Psoas muscle (tissue), 7 donors: ENCODE measurements at regions not wholly inside any gene's neighbourhood (a gene's known extent, or its start where the extent isn't known, plus 50 kb on each side); places are given as distances from the start of the nearest gene placed in this dataset.
"Not testable (repeated sequence)": the region's sequence is repeated elsewhere in the genome, so short reads cannot be mapped to it uniquely, and the experiment has no call there.

ENCODE experiments used
- ATAC-seq, 4 donors: fragments of 200-7000 bp; cut with Tn5 transposase; one replicate each; pipeline ENCODE4 v1.9.1; 2020; ENCODE audit warnings: moderate library complexity in 3 of 4, mild to moderate bottlenecking in 2 of 4
- DNase-seq, 2 donors: peaks; one replicate each; pipeline ENCODE4 v3.0.0-alpha.2; 2020
- H3K27ac ChIP-seq: fragments of 200-600 bp; one replicate; pipeline ENCODE4 v1.8.0; 2022
- H3K27me3 ChIP-seq, 3 donors: fragments of 200-600 bp in 1 of 3; one replicate each; pipeline versions ENCODE4 v1.6.1 to v1.8.0; 2013 to 2022; ENCODE audit warnings: low read length in 2 of 3, mild to moderate bottlenecking in 2 of 3, moderate library complexity in 1 of 3; ENCODE audit not compliant: insufficient read depth in 3 of 3
- H3K36me3 ChIP-seq, 2 donors: fragments of 200-600 bp in 1 of 2; one replicate each; pipeline versions ENCODE4 v1.6.1 to v1.8.0; 2013 to 2022; ENCODE audit warnings: low read depth in 1 of 2, mild to moderate bottlenecking in 1 of 2, moderate library complexity in 1 of 2; ENCODE audit not compliant: insufficient read depth in 1 of 2
- H3K4me1 ChIP-seq: fragments of 200-600 bp; one replicate; pipeline ENCODE4 v1.8.0; 2022
- H3K4me3 ChIP-seq: fragments of 200-600 bp; one replicate; pipeline ENCODE4 v1.8.0; 2022; ENCODE audit warnings: mild to moderate bottlenecking
- H3K9me3 ChIP-seq: fragments of 200-600 bp; one replicate; pipeline ENCODE4 v1.8.0; 2022
- WGBS, 3 donors: extraction: QIAGEN DNeasy Blood & Tissue Kit; methylation state at CpG; one replicate each; pipeline versions ENCODE4 v1.1.6 to v1.1.7; 2013; 5-methylcytosine and 5-hydroxymethylcytosine counted together
- intact Hi-C, 2 donors: fragments of 100-400 bp; cut with DNase I; formaldehyde crosslinking; loops; one replicate each; pipeline versions ENCODE4 v1.11.0 to v1.14.2; 2022
- donor health status: healthy with polysubstance abuse.
- donor health status: DM: no; HTN: no; CAD: no; lungs with moderate emphysema.
- donor health status: Bipolar disorder and iron deficiency.
- donor health status: healthy.
- donor health status: DM: yes; HTN: yes; CAD: no.
- donor health status: DM: no; HTN: no; CAD: no.
- donor health status: DM: yes; HTN: yes; CAD: no.

DNA sequence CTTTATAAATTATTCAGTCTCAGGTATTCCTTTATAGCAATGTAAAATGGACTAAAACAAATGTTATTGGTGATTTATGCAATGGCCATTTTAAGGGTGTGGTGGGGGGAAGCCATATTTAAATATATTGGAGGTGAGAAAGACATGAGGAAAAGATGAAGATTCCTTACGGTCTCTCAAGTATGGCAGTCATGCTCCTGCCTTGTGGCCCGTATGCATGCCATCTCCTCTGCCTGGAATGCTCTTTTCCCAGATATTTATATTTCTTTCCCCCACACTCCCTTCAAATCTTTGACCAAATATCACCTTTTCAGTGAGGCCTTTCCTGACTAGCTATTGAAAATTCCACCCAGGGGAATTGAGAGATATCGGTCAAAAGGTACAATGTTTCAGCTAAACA, 206.0 kb downstream of the POTEM start:
- H3K4me3 ChIP-seq, H3K27me3 ChIP-seq, H3K36me3 ChIP-seq, intact Hi-C loops, H3K4me1 ChIP-seq, H3K9me3 ChIP-seq, DNase-seq, H3K27ac ChIP-seq, ATAC-seq: not testable (repeated sequence)
- whole genome bisulfite sequencing, 3 donors = 80 to 85% (median 84%) methylated on average over 2 of the region's 3 CpGs

DNA sequence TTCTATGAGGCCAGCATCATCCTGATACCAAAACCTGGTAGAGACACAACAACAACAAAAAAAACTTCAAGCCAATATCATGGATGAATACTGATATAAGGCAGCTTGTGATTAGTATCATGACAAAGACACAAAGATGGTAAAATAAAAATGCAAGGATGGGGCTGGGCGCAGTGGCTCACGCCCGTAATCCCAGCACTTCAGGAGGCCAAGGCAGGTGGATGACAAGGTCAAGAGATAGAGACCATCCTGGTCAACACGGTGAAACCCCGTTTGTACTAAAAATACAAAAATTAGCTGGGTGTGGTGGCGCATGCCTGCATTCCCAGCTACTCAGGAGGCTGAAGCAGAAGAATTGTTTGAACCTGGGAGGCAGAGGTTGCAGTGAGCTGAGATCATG, 210.2 kb downstream of the POTEM start:
- H3K9me3 ChIP-seq, intact Hi-C loops, H3K36me3 ChIP-seq, DNase-seq, H3K27ac ChIP-seq, H3K4me3 ChIP-seq, H3K4me1 ChIP-seq, H3K27me3 ChIP-seq, ATAC-seq: not testable (repeated sequence)
- 42 to 82% (median 59%) methylated on average over 4 of the region's 6 CpGs for WGBS, 3 donors

DNA sequence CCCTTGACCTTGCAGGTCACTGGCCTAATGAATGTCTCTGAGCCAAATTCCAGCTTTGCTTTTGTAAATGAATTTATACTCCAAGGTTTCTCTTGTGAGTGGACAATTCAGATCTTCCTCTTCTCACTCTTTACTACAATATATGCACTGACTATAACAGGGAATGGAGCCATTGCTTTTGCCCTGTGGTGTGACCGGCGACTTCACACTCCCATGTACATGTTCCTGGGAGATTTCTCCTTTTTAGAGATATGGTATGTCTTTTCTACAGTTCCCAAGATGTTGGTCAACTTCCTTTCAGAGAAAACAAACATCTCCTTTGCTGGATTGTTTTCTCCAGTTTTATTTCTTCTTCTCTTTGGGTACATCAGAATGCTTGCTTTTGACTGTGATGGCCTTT, 213.1 kb downstream of the POTEM start:
- H3K36me3 ChIP-seq, H3K27me3 ChIP-seq, intact Hi-C loops, H3K9me3 ChIP-seq, ATAC-seq, H3K4me1 ChIP-seq, H3K27ac ChIP-seq, DNase-seq, H3K4me3 ChIP-seq: not testable (repeated sequence)
- 69 to 73% (median 71%) methylated on average over 2 of the region's 2 CpGs for WGBS, 3 donors

DNA sequence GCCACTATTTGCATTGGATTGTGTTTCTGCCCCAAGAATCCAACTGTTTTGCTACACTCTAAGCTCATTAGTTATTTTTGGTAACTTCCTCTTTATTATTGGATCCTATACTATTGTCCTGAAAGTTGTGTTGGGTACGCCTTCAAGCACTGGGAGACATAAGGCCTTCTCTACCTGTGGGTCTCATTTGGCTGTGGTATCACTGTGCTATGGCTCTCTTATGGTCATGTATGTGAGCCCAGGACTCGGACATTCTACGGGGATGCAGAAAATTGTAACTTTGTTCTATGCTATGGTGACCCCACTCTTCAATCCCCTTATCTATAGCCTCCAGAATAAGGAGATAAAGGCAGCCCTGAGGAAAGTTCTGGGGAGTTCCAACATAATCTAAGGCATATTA, 213.6 kb downstream of the POTEM start:
- H3K36me3 ChIP-seq, ATAC-seq, intact Hi-C loops, H3K27me3 ChIP-seq, DNase-seq, H3K4me3 ChIP-seq, H3K27ac ChIP-seq, H3K9me3 ChIP-seq, H3K4me1 ChIP-seq: not testable (repeated sequence)
- 35 to 52% (median 36%) methylated on average over 3 of the region's 3 CpGs for WGBS, 3 donors

DNA sequence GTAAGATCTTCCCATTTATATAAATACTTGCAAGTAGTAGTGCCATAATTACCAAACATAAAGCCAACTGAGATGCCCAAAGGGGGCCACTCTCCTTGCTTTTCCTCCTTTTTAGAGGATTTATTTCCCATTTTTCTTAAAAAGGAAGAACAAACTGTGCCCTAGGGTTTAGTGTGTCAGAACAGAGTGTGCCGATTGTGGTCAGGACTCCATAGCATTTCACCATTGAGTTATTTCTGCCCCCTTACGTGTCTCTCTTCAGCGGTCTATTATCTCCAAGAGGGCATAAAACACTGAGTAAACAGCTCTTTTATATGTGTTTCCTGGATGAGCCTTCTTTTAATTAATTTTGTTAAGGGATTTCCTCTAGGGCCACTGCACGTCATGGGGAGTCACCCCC, 227.9 kb downstream of the POTEM start:
- WGBS, 3 donors = 63 to 83% (median 76%) methylated on average over 3 of the region's 4 CpGs
- H3K4me1 ChIP-seq, intact Hi-C loops, DNase-seq, ATAC-seq, H3K4me3 ChIP-seq, H3K36me3 ChIP-seq, H3K9me3 ChIP-seq, H3K27ac ChIP-seq, H3K27me3 ChIP-seq: not testable (repeated sequence)

DNA sequence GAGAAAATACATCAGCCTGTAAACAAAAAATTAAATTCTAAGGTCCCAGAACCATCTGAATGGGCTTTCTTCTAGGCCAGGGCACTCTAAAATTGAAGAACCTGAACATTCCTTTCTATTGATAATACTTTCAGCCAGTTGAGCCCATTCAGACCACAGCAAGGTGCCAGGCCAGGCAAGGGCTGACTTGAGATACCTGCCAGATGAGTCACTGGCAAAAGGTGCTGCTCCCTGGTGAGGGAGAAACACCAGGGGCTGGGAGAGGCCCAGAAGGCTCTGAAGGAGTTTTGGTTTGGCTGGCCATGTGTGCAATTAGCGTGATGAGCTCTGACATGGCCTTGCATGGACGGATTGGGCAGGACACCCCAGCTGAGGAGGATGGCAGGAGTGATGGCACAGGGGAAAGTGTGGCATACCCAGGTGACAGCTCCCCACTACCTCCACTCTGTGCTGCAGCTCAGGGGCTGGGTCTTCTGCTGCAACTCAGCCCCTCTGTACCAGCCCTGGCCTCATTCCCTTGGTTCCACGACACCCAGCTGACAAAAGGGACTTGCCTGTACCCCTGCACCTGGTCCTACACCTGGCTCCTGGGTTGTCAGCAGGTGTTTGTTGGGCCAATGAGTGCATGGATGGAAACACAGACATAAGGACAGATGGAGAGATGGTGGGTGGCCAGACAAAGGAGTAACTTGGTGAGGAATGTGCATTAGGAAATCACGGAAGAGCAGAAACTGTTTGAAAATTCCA, 230.4 kb downstream of the POTEM start:
- WGBS, 3 donors = 46 to 69% (median 69%) methylated on average over 3 of the region's 4 CpGs
- H3K4me3 ChIP-seq, H3K27me3 ChIP-seq, H3K4me1 ChIP-seq, DNase-seq, intact Hi-C loops, H3K9me3 ChIP-seq, H3K36me3 ChIP-seq, ATAC-seq, H3K27ac ChIP-seq: not testable (repeated sequence)

DNA sequence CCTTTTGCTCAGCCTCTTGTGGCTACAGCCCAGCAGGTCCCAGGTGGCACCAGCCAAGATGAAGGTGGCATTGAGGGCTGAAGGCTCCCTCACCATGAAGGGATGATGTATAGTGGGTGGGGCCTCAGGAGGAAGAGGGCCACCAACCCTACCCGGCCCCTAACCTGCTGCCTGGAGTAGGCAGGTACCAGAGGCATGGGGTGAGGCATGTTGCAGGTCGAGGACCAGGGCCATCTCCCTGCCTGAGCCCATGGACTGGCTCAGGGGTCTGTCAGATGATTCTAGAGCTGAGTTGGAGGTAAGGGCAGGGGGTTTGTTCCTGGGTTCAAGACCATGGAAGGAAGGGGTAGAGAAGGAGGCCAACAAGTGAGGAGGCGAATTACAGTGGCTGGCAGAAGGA, 231.1 kb downstream of the POTEM start:
- H3K36me3 ChIP-seq, H3K27me3 ChIP-seq, ATAC-seq, intact Hi-C loops, H3K27ac ChIP-seq, H3K4me1 ChIP-seq, DNase-seq, H3K4me3 ChIP-seq, H3K9me3 ChIP-seq: not testable (repeated sequence)
- 25 to 36% (median 27%) methylated on average over 3 of the region's 3 CpGs for WGBS, 3 donors

DNA sequence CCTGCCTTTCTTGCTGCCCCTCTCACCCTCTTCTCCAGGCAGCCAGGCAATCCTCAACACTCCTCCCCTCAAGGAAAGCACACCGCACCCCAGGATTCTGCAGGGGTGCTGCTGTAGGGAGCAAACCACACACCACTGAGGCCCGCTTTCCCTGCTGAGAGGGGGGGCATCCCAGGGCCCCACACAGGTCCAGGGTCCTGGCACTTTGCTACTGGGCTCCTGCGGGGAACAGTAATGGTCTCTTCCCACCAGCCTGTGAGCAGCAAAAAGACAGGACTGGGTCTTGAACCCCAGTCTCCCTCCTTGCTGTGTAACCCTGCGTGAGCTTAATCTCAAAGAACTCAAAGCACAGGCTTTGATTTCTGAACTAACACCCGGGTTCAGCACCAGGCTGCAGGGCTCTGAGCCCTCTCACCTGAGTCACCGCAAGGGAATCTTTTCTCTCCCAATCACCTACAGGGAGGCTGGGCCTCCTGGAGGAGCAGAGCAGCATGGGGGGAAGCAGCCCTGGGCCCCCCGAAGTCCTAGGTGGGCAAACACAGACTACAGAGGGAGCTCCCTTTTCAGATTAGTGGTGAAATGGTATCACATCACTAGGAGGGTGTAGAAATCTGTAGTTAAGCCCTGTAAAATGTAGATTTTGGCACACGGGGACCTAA, 232.6 kb downstream of the POTEG start:
- H3K27me3 ChIP-seq, ATAC-seq, H3K4me1 ChIP-seq, H3K4me3 ChIP-seq, H3K9me3 ChIP-seq, intact Hi-C loops, H3K27ac ChIP-seq, DNase-seq, H3K36me3 ChIP-seq: not testable (repeated sequence)
- WGBS, 3 donors = 74 to 82% (median 76%) methylated on average over 7 to 8 of the region's 8 CpGs

DNA sequence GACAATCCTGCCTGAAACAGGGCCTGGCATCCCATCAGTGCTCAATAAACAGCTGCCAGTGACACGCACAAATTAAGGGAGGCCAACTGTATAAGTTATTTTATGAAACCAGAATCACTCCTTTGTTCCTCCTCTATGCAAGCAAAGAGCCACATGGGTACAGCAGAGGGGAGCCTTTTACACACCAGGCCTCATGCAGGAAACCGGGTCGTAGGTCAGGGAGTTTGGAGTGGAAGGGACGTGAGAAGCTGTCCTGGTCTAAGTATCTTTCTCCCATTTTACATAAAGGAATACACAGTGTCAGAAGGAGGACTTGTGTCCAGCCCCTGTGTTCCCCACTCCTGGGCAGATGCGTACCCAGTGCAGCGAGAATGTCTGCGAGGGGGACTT, 232.1 kb downstream of the POTEG start:
- H3K4me3 ChIP-seq, H3K9me3 ChIP-seq, H3K27me3 ChIP-seq, intact Hi-C loops, DNase-seq, H3K36me3 ChIP-seq, H3K27ac ChIP-seq, ATAC-seq, H3K4me1 ChIP-seq: not testable (repeated sequence)
- 78 to 79% (median 78%) methylated on average over 5 to 7 of the region's 7 CpGs for WGBS, 3 donors

DNA sequence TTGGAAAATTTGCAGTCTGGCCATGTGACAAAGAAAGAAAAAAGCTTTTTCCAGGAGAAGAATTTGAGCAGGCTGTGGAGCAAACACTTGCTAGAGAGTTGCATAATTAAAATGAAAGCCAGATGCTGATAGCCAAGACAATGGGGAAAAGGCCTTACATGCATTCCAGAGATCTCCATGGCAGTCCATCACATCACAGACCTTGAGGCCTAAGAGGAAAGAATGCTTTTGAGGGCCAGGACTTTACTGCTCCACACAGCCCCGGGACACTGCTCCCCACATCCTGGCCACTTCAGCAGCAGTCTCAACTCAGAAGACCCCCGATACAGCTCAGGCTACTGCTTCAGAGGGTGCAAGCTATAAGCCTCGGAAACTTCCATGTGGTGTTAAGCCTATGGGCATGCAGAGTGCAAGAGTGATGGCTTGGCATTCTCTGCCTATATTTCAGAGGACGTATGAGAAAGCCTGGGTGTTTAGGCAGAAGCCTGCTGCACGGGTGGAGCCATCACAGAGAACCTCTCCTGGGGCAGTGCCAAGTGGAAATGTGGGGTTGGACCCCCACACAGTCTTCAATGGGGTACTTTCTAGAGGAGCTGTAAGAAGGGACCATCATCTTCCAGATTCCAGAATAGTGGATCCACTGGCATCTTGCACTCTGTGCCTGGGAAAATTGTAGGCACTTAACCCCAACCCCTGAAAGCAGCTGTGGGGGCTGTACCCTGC, 230.7 kb downstream of the POTEG start:
- H3K4me1 ChIP-seq, H3K27ac ChIP-seq, intact Hi-C loops, H3K9me3 ChIP-seq, ATAC-seq, H3K4me3 ChIP-seq, DNase-seq, H3K36me3 ChIP-seq, H3K27me3 ChIP-seq: not testable (repeated sequence)
- 43 to 62% (median 46%) methylated on average over 4 of the region's 5 CpGs for WGBS, 3 donors

DNA sequence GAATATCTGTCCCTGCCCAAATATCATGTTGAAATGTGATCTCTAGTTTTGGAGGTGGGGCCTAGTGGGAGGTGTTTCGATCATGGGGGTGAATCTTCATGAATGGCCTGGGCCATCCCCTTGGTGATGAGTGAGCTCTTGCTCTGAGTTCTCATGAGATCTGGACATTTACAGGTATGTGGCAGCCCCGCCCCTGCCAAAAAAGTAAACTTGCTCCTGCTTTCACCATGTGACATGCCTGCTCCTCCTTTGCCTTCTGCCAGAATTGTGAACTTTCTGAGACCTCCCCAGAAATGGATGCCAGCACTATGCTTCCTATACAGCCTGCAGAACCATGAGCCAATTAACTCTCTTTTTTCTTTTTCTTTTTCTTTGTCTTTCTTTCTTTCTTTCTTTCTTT, 229.3 kb downstream of the POTEG start:
- H3K4me1 ChIP-seq, intact Hi-C loops, DNase-seq, H3K27me3 ChIP-seq, H3K4me3 ChIP-seq, H3K9me3 ChIP-seq, ATAC-seq, H3K27ac ChIP-seq, H3K36me3 ChIP-seq: not testable (repeated sequence)
- 24 to 38% (median 33%) methylated on average over 2 of the region's 2 CpGs for WGBS, 3 donors
